ENCODE measurements at regions not wholly inside any gene's neighbourhood (a gene's known extent, or its start where the extent isn't known, plus 50 kb on each side); places are given as distances from the start of the nearest gene placed in this dataset.

DNA sequence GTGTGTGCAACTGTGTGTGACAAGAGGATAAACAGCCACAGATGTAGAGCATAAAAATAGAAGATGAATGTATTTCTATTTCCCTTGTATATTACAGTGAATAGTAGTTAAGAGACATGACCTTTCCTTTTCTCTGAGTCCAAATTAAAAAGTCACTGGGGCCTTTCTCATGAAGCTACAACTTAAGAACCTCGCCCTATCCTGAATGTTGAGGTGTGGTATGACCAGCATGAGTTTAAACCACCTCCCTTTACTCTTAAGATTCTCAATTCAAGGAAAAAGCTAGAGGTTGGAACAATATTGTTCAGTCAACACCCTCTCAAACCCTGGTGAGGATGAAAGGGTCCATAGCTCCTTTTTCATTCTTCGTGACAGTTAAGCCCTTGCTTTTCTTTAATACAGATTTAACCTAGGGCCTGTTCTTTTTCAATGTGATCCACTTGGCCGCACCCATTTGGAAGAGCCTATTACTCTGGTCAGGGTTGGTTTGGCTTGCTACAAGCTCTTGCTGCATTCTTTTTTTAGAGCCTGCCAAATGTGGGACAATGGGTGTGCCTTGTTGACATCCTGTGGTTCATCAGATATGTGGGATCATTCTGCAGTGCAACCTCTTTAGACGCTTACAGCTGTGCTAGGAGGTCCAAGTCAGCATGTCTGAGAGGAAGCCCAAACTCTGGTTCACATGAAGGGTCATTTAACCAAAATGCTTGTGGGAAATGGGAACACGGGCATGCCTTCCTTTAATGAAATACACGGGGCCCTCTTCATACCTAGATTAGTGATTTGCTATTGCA, 290.0 kb downstream of the HAO1 start:
- Histone ChIP-seq H3K9me3 (no peaks in the 10 kb centered on the region), H3K27ac (ENCODE audit: low read depth in 2 of 2, low read length in 1 of 2) (no peak overlapping the region), H3K4me2 (no peak overlapping the region), H3K4me3 (ENCODE audit: low read depth in 2 of 2, low read length in 1 of 2) (no peak overlapping the region), H3K9ac (no peak overlapping the region), H4K20me1 (ENCODE audit: insufficient read depth) (no peaks in the 10 kb centered on the region), H3K27me3 (ENCODE audit: insufficient read depth) (no peaks in the 10 kb centered on the region), H3K4me1 (ENCODE audit: control insufficient read depth in 1 of 2, insufficient read depth in 2 of 2, low read depth in 1 of 2, low read length in 1 of 2) (no peaks in the 10 kb centered on the region), H3K9me2 (no peaks in the 10 kb centered on the region), H3K79me2 (ENCODE audit: insufficient read depth) (no peaks in the 10 kb centered on the region), H2AFZ (ENCODE audit: low read depth) (no peak overlapping the region), H3K36me3 (replicated peaks in 1 of 2; ENCODE audit: control insufficient read depth in 1 of 2, insufficient read depth in 2 of 2, low read length in 1 of 2) (no peaks in the 10 kb centered on the region), H3F3A (replicated peaks; ENCODE audit: insufficient read depth) (no peaks in the 10 kb centered on the region)
- POLR2A ChIA-PET: no interaction called here
- DNase-seq: no peak
- TF ChIP-seq RAD21 (IDR thresholded peaks at IDR 0.05; ENCODE audit: low read length) (no peak), ELF1 (IDR thresholded peaks at IDR 0.05) (no peak), RCOR1 (IDR thresholded peaks at IDR 0.05; ENCODE audit: low read length) (no peak), SIN3A (IDR thresholded peaks at IDR 0.05; ENCODE audit: borderline replicate concordance, low read depth, low read length) (no peak), EP300 (IDR thresholded peaks at IDR 0.05; ENCODE audit: borderline replicate concordance in 1 of 2, low read depth in 1 of 2, low read length in 1 of 2) (no peak)
- TF ChIP-seq, protein P1, sequence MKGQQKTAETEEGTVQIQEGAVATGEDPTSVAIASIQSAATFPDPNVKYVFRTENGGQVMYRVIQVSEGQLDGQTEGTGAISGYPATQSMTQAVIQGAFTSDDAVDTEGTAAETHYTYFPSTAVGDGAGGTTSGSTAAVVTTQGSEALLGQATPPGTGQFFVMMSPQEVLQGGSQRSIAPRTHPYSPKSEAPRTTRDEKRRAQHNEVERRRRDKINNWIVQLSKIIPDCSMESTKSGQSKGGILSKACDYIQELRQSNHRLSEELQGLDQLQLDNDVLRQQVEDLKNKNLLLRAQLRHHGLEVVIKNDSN (IDR thresholded peaks at IDR 0.05; ENCODE audit: borderline replicate concordance, low read depth): no peak
- CTCF ChIA-PET: interaction anchor here (0.9 to 1.3 kb wide), 2 partner anchors 7 to 364 kb away, joined by 3 to 5 read pairs; no protein-coding TSS in a partner anchor
- 16% methylated on average over 6 of the region's 6 CpGs for WGBS (ENCODE audit: low lambda C conversion rate)

DNA sequence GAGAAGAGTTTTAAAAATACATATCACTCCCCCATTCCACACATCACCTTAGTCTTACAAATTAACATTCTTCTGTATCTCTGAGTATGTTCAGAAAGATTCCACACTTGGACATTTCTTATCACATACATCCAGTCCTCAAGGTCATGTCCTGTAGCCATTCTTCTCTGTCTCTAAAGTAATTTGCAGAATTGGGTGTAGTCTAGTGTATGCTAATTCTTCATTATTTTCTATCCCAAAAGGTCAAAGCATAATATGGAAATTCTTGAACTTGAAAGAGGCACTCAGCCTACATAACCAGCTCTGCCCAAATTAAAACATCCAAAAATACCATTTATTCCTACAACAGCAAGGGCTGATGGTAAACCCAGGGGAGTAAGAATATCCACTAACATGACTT, 286.0 kb downstream of the HAO1 start:
- Histone ChIP-seq H3K4me2 (no peak overlapping the region), H3K9me2 (no peaks in the 10 kb centered on the region), H3K27ac (ENCODE audit: low read depth in 2 of 2, low read length in 1 of 2) (no peak overlapping the region), H3K27me3 (ENCODE audit: insufficient read depth) (no peaks in the 10 kb centered on the region), H3K36me3 (replicated peaks in 1 of 2; ENCODE audit: control insufficient read depth in 1 of 2, insufficient read depth in 2 of 2, low read length in 1 of 2) (no peaks in the 10 kb centered on the region), H3F3A (replicated peaks; ENCODE audit: insufficient read depth) (no peaks in the 10 kb centered on the region), H3K79me2 (ENCODE audit: insufficient read depth) (no peaks in the 10 kb centered on the region), H3K4me3 (ENCODE audit: low read depth in 2 of 2, low read length in 1 of 2) (no peak overlapping the region), H2AFZ (ENCODE audit: low read depth) (no peak overlapping the region), H3K9me3 (no peaks in the 10 kb centered on the region), H4K20me1 (ENCODE audit: insufficient read depth) (no peaks in the 10 kb centered on the region), H3K9ac (no peak overlapping the region), H3K4me1 (ENCODE audit: control insufficient read depth in 1 of 2, insufficient read depth in 2 of 2, low read depth in 1 of 2, low read length in 1 of 2) (no peaks in the 10 kb centered on the region)
- POLR2A ChIA-PET: no interaction called here
- no peak for TF ChIP-seq NRF1 (IDR thresholded peaks at IDR 0.05; ENCODE audit: low read depth, low read length)
- TF ChIP-seq FOXM1 (IDR thresholded peaks at IDR 0.05; ENCODE audit: low read depth): no peak
- TF ChIP-seq TEAD4 (IDR thresholded peaks at IDR 0.05; ENCODE audit: borderline replicate concordance, insufficient read depth): no peak
- CTCF ChIA-PET: no interaction called here
- no peak for DNase-seq

GRCh38 chr20:7656687-7657467, 283.4 kb downstream of the HAO1 start:
- no peaks in the 10 kb centered on the region for H3K9me2 ChIP-seq
- H3F3A ChIP-seq (replicated peaks; ENCODE audit: insufficient read depth): no peaks in the 10 kb centered on the region
- no peaks in the 10 kb centered on the region for H3K27me3 ChIP-seq (ENCODE audit: insufficient read depth)
- POLR2A ChIA-PET: no interaction called here
- no peak overlapping the region for H3K4me3 ChIP-seq (ENCODE audit: low read depth in 2 of 2, low read length in 1 of 2)
- TF ChIP-seq EZH2phosphoT487 (IDR thresholded peaks at IDR 0.05; ENCODE audit: borderline replicate concordance, low read depth) (no peak), NFIC (IDR thresholded peaks at IDR 0.05; ENCODE audit: borderline replicate concordance) (no peak), YY1 (IDR thresholded peaks at IDR 0.05; ENCODE audit: low read depth) (no peak), EP300 (IDR thresholded peaks at IDR 0.05; ENCODE audit: borderline replicate concordance in 1 of 2, low read depth in 1 of 2, low read length in 1 of 2) (no peak), SIN3A (IDR thresholded peaks at IDR 0.05; ENCODE audit: borderline replicate concordance, low read depth, low read length) (no peak), IRF3 (IDR thresholded peaks at IDR 0.05; ENCODE audit: low read depth, low read length) (no peak), SMC3 (IDR thresholded peaks at IDR 0.05; ENCODE audit: low read depth, low read length) (no peak)
- TF ChIP-seq, protein P2, sequence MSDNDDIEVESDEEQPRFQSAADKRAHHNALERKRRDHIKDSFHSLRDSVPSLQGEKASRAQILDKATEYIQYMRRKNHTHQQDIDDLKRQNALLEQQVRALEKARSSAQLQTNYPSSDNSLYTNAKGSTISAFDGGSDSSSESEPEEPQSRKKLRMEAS (IDR thresholded peaks at IDR 0.05; ENCODE audit: low read depth): no peak
- CTCF ChIA-PET: interaction anchor here (0.9 to 1.2 kb wide), 2 partner anchors 7 to 13 kb away, joined by 3 to 5 read pairs; no protein-coding TSS in a partner anchor
- H3K27ac ChIP-seq (ENCODE audit: low read depth in 2 of 2, low read length in 1 of 2): no peak overlapping the region
- no peaks in the 10 kb centered on the region for H3K36me3 ChIP-seq (replicated peaks in 1 of 2; ENCODE audit: control insufficient read depth in 1 of 2, insufficient read depth in 2 of 2, low read length in 1 of 2)
- H3K4me1 ChIP-seq (ENCODE audit: control insufficient read depth in 1 of 2, insufficient read depth in 2 of 2, low read depth in 1 of 2, low read length in 1 of 2): no peaks in the 10 kb centered on the region
- no peaks in the 10 kb centered on the region for H4K20me1 ChIP-seq (ENCODE audit: insufficient read depth)
- WGBS (ENCODE audit: low lambda C conversion rate): 33% methylated on average over 4 of the region's 4 CpGs
- no peak overlapping the region for H3K4me2 ChIP-seq
- H3K9me3 ChIP-seq: no peaks in the 10 kb centered on the region
- no peak overlapping the region for H3K9ac ChIP-seq
- DNase-seq: no peak
- no peak overlapping the region for H2AFZ ChIP-seq (ENCODE audit: low read depth)
- no peaks in the 10 kb centered on the region for H3K79me2 ChIP-seq (ENCODE audit: insufficient read depth)
